AG04449 (cell line): ENCODE measurements at regions not wholly inside any gene's neighbourhood (a gene's known extent, or its start where the extent isn't known, plus 50 kb on each side); places are given as distances from the start of the nearest gene placed in this dataset.
A peak's percentile ranks its signal among the peaks of the same experiment; 100 is the strongest.
"Not testable (repeated sequence)": the region's sequence is repeated elsewhere in the genome, so short reads cannot be mapped to it uniquely, and the experiment has no call there.

ENCODE experiments used
- CTCF ChIA-PET: fragments of 350-600 bp; formaldehyde crosslinking; extraction: SDS; loops from one replicate; lab custom pipeline; 2021; ENCODE audit warnings: antibody characterized with exemption; lab: Yijun Ruan, JAX
- POLR2A ChIA-PET: fragments of 400-600, 350-600 bp; formaldehyde crosslinking; extraction: SDS; loops from one replicate; lab custom pipeline; 2020; ENCODE audit warnings: antibody characterized with exemption, inconsistent platforms; lab: Yijun Ruan, JAX
- DNase-seq: peaks from one replicate; pipeline ENCODE4 v3.0.0-alpha.2; 2010; ENCODE audit warnings: low read depth, low spot score
- H3K4me3 ChIP-seq: 2 replicates; pipeline ENCODE4 v1.5.1; 2011; ENCODE audit warnings: low read depth, mild to moderate bottlenecking, control low read depth, low read length
- TF ChIP-seq, protein P1 (sequence below): IDR thresholded peaks from one replicate; pipeline ENCODE4 v1.5.1; 2011; ENCODE audit warnings: mild to moderate bottlenecking, moderate library complexity, low read length, control low read depth, inconsistent platforms; ENCODE audit not compliant: insufficient read depth; ENCODE audit errors: missing control alignments

DNA sequence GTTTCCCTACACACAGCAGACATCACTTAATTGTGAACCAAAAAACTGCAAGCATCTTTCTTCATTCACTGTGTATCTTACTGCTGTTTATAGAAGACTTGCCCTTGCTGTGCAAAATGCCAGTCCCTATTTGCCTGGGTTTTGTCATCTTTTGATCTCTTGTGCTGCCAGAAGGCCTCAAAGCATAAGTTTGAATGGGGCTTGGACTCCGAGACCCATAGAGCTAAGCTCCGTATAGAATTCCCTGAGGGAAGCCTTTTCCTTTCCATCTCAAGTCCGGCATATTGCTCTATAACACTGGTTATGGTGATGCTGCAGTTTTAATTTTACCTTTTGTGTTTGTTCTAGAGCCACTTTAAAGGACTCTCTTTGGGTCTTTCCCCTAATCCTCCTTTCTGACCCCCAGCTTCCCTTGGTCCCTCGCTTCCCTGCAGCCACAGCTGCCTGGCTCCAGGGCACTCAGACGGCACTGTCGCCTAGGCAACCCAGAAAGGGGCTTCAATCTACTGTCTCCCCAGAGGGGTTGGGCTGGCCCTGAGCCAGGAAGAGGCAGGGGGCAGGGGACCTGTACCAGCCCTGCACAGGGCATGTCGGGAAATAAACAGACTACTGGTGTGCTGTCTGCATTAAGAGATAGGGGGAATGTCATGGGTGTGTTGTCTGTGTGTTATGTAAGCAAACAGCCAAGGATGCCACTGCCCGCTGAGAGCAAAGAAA is 73.4 kb upstream of the MELK start:
- no peak for DNase-seq
- TF ChIP-seq, protein P1, sequence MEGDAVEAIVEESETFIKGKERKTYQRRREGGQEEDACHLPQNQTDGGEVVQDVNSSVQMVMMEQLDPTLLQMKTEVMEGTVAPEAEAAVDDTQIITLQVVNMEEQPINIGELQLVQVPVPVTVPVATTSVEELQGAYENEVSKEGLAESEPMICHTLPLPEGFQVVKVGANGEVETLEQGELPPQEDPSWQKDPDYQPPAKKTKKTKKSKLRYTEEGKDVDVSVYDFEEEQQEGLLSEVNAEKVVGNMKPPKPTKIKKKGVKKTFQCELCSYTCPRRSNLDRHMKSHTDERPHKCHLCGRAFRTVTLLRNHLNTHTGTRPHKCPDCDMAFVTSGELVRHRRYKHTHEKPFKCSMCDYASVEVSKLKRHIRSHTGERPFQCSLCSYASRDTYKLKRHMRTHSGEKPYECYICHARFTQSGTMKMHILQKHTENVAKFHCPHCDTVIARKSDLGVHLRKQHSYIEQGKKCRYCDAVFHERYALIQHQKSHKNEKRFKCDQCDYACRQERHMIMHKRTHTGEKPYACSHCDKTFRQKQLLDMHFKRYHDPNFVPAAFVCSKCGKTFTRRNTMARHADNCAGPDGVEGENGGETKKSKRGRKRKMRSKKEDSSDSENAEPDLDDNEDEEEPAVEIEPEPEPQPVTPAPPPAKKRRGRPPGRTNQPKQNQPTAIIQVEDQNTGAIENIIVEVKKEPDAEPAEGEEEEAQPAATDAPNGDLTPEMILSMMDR = no peak
- ChIA-PET POLR2A (no interaction called here), CTCF (interaction anchor here (1.7 kb wide), 1 partner anchor 52 kb away, joined by 5 read pairs; no protein-coding TSS in a partner anchor)
- H3K4me3 ChIP-seq = no peak overlapping the region

DNA sequence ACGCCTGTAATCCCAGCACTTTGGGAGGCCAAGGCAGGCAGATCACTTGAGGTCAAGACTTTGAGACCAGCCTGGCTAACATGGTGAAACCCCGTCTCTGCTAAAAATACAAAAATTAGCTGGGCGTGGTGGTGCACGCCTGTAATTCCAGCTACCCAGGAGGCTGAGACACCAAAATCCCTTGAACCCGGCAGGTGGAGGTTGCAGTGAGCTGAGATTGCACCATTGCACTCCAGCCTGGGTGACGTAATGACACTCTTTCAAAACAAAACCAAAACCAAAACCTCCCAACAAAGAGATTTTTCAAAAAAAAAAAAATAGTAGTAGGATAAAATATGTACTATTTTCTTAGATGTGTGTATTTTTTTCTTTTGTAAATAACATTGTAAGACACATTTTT is 79.1 kb upstream of the MELK start:
- POLR2A ChIA-PET, DNase-seq, CTCF ChIA-PET: not testable (repeated sequence)

DNA sequence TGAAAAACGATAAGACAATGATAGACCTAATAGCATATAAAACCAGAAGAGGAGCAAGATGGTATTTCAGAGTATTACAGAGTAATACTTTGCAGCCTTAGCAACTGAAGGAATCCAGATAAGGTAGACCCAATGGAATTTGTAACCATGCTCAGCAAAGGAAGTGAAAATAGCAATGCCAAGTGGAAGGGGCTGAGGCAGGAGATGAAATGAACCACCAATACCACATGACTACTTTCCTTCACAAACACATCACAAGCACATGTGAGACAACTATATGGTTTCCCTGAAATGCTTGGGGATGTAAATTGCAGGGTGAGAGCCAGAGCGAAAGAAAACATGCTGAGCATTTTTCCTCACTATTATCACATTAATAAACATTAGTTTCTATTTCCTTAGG is 79.8 kb upstream of the MELK start:
- ChIA-PET POLR2A (no interaction called here), CTCF (interaction anchor here (0.8 kb wide), 1 partner anchor 61 kb away, joined by 4 read pairs; no protein-coding TSS in a partner anchor)
- H3K4me3 ChIP-seq = no peak overlapping the region
- peak; percentile 9 for DNase-seq
- TF ChIP-seq, protein P1 = no peak

More for the DNA sequence above, 79.1 kb upstream of the MELK start:
- H3K4me3 ChIP-seq = not testable (repeated sequence)

DNA sequence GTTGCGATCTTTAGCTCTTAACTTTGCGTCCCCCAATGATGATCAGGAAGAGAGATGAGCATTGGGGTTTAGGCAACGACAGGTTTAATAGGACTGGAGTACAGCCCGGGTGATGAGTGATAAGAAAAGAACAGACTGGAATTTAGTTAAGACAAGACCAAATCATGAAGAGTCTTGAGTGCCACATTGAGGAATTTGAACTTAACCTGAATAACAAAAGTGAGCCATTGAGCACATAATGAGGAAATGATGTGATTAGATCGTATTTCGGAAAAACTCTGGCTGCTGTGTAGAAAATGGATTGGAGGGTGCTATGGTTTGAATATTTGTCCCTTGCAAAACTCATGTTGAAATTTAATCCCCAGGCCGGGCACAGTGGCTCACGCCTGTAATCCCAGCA is 83.2 kb upstream of the MELK start:
- CTCF ChIA-PET = interaction anchor here (1.6 kb wide), 1 partner anchor 67 kb away, joined by 6 read pairs; no protein-coding TSS in a partner anchor
- DNase-seq = no peak
- TF ChIP-seq, protein P1 = no peak

DNA sequence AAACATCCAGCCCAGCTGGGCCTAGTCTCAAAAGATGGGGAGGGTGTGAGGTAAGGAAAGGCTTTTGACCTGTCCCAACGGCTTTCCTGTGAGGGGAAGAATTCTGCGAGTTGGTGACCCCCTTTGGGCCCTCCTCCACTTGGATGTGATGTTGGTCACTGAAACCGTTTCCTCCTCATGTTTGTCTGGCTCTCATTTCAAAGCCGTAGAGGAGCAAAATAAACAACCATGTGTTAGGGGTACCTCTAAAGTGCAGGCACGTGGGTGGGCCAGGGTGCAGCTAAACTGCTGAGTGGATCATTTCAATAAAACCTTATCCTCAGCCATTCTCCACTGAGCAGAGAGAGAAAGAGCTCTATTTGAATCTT is 84.3 kb upstream of the MELK start:
- no peak for DNase-seq
- CTCF ChIA-PET = interaction anchor here (1.1 to 1.6 kb wide), 3 partner anchors 38 to 81 kb away, joined by 3 to 6 read pairs (median 4); no protein-coding TSS in a partner anchor
- POLR2A ChIA-PET = no interaction called here
- TF ChIP-seq, protein P1 = no peak
- peak overlapping the region; percentile 60 for H3K4me3 ChIP-seq

More for the DNA sequence above, 83.2 kb upstream of the MELK start:
- POLR2A ChIA-PET = no interaction called here
- no peak overlapping the region for H3K4me3 ChIP-seq

DNA sequence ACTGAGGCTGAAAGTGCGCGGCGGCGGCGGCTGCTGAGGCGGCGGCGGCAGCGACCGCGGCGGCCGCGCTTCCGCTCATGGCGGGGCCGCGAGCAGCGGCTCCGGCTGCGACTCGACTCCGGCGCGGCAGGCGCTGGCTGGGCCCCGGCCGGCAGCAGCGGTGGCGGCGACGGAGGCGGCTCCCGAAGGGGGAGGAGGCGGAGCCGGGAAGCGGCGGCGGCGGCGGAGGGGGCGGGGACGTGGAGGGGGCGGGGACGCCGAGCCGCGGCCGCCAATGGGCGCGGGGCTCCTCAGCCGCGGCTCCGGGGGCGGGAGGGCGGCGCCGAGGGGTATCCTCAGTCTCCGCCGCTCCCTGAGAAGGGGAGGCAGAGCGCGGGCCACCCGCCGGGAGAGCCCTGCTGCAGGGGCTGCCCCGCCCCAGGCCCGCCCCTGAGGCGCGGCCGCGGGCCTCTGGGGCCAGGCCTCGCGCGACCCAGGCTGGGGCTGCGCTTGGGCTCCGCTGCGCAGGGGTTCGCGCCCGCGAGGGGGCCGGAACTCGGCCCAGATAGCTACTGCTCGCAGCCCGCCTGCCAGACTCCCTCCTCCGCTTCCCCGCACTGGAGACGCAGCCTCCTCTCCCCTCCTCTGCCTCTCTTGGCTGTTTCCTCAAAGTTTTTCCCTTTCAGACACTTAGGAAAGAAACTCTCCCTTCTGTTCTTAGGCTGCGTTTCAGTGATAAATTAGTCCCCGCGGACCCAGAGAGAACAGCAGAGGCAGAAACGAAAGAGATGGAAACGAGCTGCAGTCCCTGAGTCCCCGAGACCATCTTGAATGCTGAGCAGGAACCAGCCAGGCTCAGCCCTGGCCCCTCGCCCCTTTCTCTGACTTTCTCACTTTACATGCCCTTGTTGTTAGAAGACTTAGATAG is 85.0 kb upstream of the MELK start:
- TF ChIP-seq, protein P1 = peak; percentile 29
- ChIA-PET CTCF (interaction anchor here (0.8 to 2.0 kb wide), 5 partner anchors 38 to 81 kb away, joined by 3 to 12 read pairs (median 4); no protein-coding TSS in a partner anchor), POLR2A (interaction anchor here (1.4 kb wide), 1 partner anchor 26 kb away, joined by 4 read pairs; no protein-coding TSS in a partner anchor)
- DNase-seq = peak; percentile 36
- peak overlapping the region; percentile 83 for H3K4me3 ChIP-seq
